Upper lobe of left lung (tissue), 4 donors: ENCODE measurements at regions not wholly inside any gene's neighbourhood (a gene's known extent, or its start where the extent isn't known, plus 50 kb on each side); places are given as distances from the start of the nearest gene placed in this dataset.

Experiments used
- CTCF ChIP-seq, 6 experiments: fragments of 450-650 bp in 4 of 6; fragments of 200-600 bp in 2 of 6; sonication (generic) in 2 of 6; IDR thresholded peaks; one replicate each; pipeline ENCODE4 v1.5.1; 2016 to 2019; ENCODE audit warnings: antibody characterized with exemption in 6 of 6
- EP300 ChIP-seq, 4 donors: sonication (generic); formaldehyde crosslinking; IDR thresholded peaks; one replicate each; pipeline ENCODE4 v1.5.1; 2017; ENCODE audit warnings: antibody characterized with exemption in 4 of 4, control low read depth in 2 of 4
- POLR2A ChIP-seq, 4 donors: fragments of 450-650 bp; IDR thresholded peaks; one replicate each; pipeline ENCODE4 v1.5.1; 2016 to 2017; ENCODE audit warnings: antibody characterized with exemption in 4 of 4, mild to moderate bottlenecking in 2 of 4
- POLR2AphosphoS5 ChIP-seq, 2 donors: sonication (generic); formaldehyde crosslinking; IDR thresholded peaks; one replicate each; pipeline ENCODE4 v1.5.1; 2017; ENCODE audit warnings: antibody characterized with exemption in 2 of 2

GRCh38 chr13:37481885-37482227, 116.7 kb downstream of the POSTN start:
- TF ChIP-seq POLR2A (IDR thresholded peaks at IDR 0.05) (no peak), CTCF (IDR thresholded peaks at IDR 0.05) (no peak), EP300 (IDR thresholded peaks at IDR 0.05) (no peak), POLR2AphosphoS5 (IDR thresholded peaks at IDR 0.05) (no peak)
